ENCODE measurements at regions not wholly inside any gene's neighbourhood (a gene's known extent, or its start where the extent isn't known, plus 50 kb on each side); places are given as distances from the start of the nearest gene placed in this dataset.

- TF ChIP-seq ZFP30 (CRISPR knock-in tag; IDR thresholded peaks at IDR 0.05) (no peak), CSRNP3 (CRISPR knock-in tag; IDR thresholded peaks at IDR 0.05) (no peak), ZNF565 (CRISPR knock-in tag; conservative IDR thresholded peaks at IDR 0.05; ENCODE audit: low read depth) (no peak), ZNF8 (CRISPR knock-in tag; IDR thresholded peaks at IDR 0.05) (no peak), TOX (CRISPR knock-in tag; IDR thresholded peaks at IDR 0.05; ENCODE audit: borderline replicate concordance) (no peak), OSR1 (CRISPR knock-in tag; IDR thresholded peaks at IDR 0.05) (no peak), ZFP3 (CRISPR knock-in tag; IDR thresholded peaks at IDR 0.05) (no peak)
Measured at GRCh38 chr16:79765431-79765830, 164.9 kb upstream of the MAF start (continued).

GRCh38 chr16:79764415-79765110, 164.0 kb upstream of the MAF start:
- ATAC-seq, result no peak
- no peak for TF ChIP-seq ZNF70 (CRISPR knock-in tag; IDR thresholded peaks at IDR 0.05)
- TF ChIP-seq ISL1 (CRISPR knock-in tag; IDR thresholded peaks at IDR 0.05), result no peak
- TF ChIP-seq CREB5 (CRISPR knock-in tag; IDR thresholded peaks at IDR 0.05; ENCODE audit: low read depth), result no peak
- TF ChIP-seq OSR1 (CRISPR knock-in tag; IDR thresholded peaks at IDR 0.05), result no peak
- TF ChIP-seq TCF4 (CRISPR knock-in tag; IDR thresholded peaks at IDR 0.05; ENCODE audit: borderline replicate concordance), result no peak

- TF ChIP-seq RARB (CRISPR knock-in tag; IDR thresholded peaks at IDR 0.05), result no peak
- TF ChIP-seq TCF4 (CRISPR knock-in tag; IDR thresholded peaks at IDR 0.05; ENCODE audit: borderline replicate concordance), result no peak
- no peak for TF ChIP-seq ARNTL (CRISPR knock-in tag; IDR thresholded peaks at IDR 0.05; ENCODE audit: borderline replicate concordance, low read depth)
- no peak for TF ChIP-seq CSRNP3 (CRISPR knock-in tag; IDR thresholded peaks at IDR 0.05)
- TF ChIP-seq SNAI2 (CRISPR knock-in tag; IDR thresholded peaks at IDR 0.05), result no peak
- TF ChIP-seq ZNF70 (CRISPR knock-in tag; IDR thresholded peaks at IDR 0.05), result no peak
- TF ChIP-seq OSR1 (CRISPR knock-in tag; IDR thresholded peaks at IDR 0.05), result no peak
- TF ChIP-seq CSDC2 (CRISPR knock-in tag; IDR thresholded peaks at IDR 0.05), result no peak
- TF ChIP-seq PATZ1 (CRISPR knock-in tag; IDR thresholded peaks at IDR 0.05; ENCODE audit: borderline replicate concordance), result no peak
- no peak for TF ChIP-seq ZFP30 (CRISPR knock-in tag; IDR thresholded peaks at IDR 0.05)
- no peak for TF ChIP-seq PPARA (CRISPR knock-in tag; IDR thresholded peaks at IDR 0.05; ENCODE audit: borderline replicate concordance)
- TF ChIP-seq ZC3H10 (CRISPR knock-in tag; IDR thresholded peaks at IDR 0.05), result no peak
- no peak for TF ChIP-seq CREB5 (CRISPR knock-in tag; IDR thresholded peaks at IDR 0.05; ENCODE audit: low read depth)
- no peak for TF ChIP-seq TOX (CRISPR knock-in tag; IDR thresholded peaks at IDR 0.05; ENCODE audit: borderline replicate concordance)
- no peak for TF ChIP-seq POU6F1 (CRISPR knock-in tag; IDR thresholded peaks at IDR 0.05; ENCODE audit: borderline replicate concordance, low read depth)
- no peak for TF ChIP-seq BACH2 (CRISPR knock-in tag; IDR thresholded peaks at IDR 0.05; ENCODE audit: borderline replicate concordance)
- TF ChIP-seq GLIS3 (CRISPR knock-in tag; IDR thresholded peaks at IDR 0.05), result no peak
- TF ChIP-seq ZNF565 (CRISPR knock-in tag; conservative IDR thresholded peaks at IDR 0.05; ENCODE audit: low read depth), result no peak
- no peak for TF ChIP-seq ESRRG (CRISPR knock-in tag; IDR thresholded peaks at IDR 0.05)
- ATAC-seq, result no peak
Measured at GRCh38 chr16:79762217-79762616, 161.7 kb upstream of the MAF start.
